GM03348 (cell line): ENCODE measurements at regions not wholly inside any gene's neighbourhood (a gene's known extent, or its start where the extent isn't known, plus 50 kb on each side); places are given as distances from the start of the nearest gene placed in this dataset.

Experiments
- DNase-seq: peaks from one replicate; pipeline ENCODE4 v3.0.0; 2012; ENCODE audit warnings: low spot score

- DNase-seq: no peak
Observed at GRCh38 chr4:20592663-20593062, 107.6 kb upstream of the PACRGL start.

- no peak for DNase-seq
Observed at GRCh38 chr4:20598626-20599025, 101.6 kb upstream of the PACRGL start.

GRCh38 chr4:20603671-20604313 is 96.5 kb upstream of the PACRGL start:
- peak; percentile 65 for DNase-seq

GRCh38 chr4:20612313-20612712 is 87.9 kb upstream of the PACRGL start:
- DNase-seq: no peak

- DNase-seq: no peak
Observed at GRCh38 chr4:20614816-20615215, 85.4 kb upstream of the PACRGL start.

GRCh38 chr4:20615486-20616260 is 84.6 kb upstream of the PACRGL start:
- DNase-seq: peak; percentile 35

- DNase-seq: no peak
Observed at GRCh38 chr4:20616313-20616712, 83.9 kb upstream of the PACRGL start.

GRCh38 chr4:20616848-20617247 is 83.4 kb upstream of the PACRGL start:
- DNase-seq: no peak

- DNase-seq: no peak
Observed at GRCh38 chr4:20617678-20618396, 82.4 kb upstream of the PACRGL start.

GRCh38 chr4:20618731-20619130 is 81.5 kb upstream of the PACRGL start:
- DNase-seq: no peak

GRCh38 chr4:20621476-20621875 is 78.8 kb upstream of the PACRGL start:
- DNase-seq: no peak

- no peak for DNase-seq
Observed at GRCh38 chr4:20622701-20623100, 77.6 kb upstream of the PACRGL start.

GRCh38 chr4:20623939-20624338 is 76.3 kb upstream of the PACRGL start:
- no peak for DNase-seq

GRCh38 chr4:20624793-20625374 is 75.4 kb upstream of the PACRGL start:
- DNase-seq: no peak

- no peak for DNase-seq
Observed at GRCh38 chr4:20625426-20625825, 74.8 kb upstream of the PACRGL start.

- no peak for DNase-seq
Observed at GRCh38 chr4:20626326-20627005, 73.8 kb upstream of the PACRGL start.

- no peak for DNase-seq
Observed at GRCh38 chr4:20627866-20628265, 72.4 kb upstream of the PACRGL start.

GRCh38 chr4:20629186-20630106 is 70.8 kb upstream of the PACRGL start:
- DNase-seq: no peak

GRCh38 chr4:20638825-20639224 is 61.4 kb upstream of the PACRGL start:
- DNase-seq: no peak

GRCh38 chr4:20639346-20639745 is 60.9 kb upstream of the PACRGL start:
- no peak for DNase-seq

GRCh38 chr4:20640989-20641388 is 59.3 kb upstream of the PACRGL start:
- DNase-seq: no peak
